Tibial artery (tissue), 4 donors: ENCODE measurements at regions not wholly inside any gene's neighbourhood (a gene's known extent, or its start where the extent isn't known, plus 50 kb on each side); places are given as distances from the start of the nearest gene placed in this dataset.

ENCODE experiments used
- DNase-seq, 2 donors: peaks; one replicate each; pipeline ENCODE4 v3.0.0-alpha.2; 2019
- H3K27ac ChIP-seq, 2 donors: fragments of 200-600 bp; sonication (generic) in 1 of 2; 1 replicate in 1 of 2; 2 replicates in 1 of 2; pipeline ENCODE4 v1.5.1; 2018 to 2019; ENCODE audit warnings: mild to moderate bottlenecking in 1 of 2
- H3K27me3 ChIP-seq, 2 donors: fragments of 200-600 bp; sonication (generic) in 1 of 2; one replicate each; pipeline versions ENCODE4 v1.5.1 to v1.6.0; 2016 to 2019
- H3K36me3 ChIP-seq, 3 donors: fragments of 200-600 bp; sonication (generic) in 2 of 3; one replicate each; pipeline ENCODE4 v1.5.1; 2016 to 2019; ENCODE audit warnings: mild to moderate bottlenecking in 2 of 3
- H3K4me1 ChIP-seq, 4 donors: fragments of 200-600 bp; sonication (generic) in 2 of 4; 1 replicate in 3 of 4; 2 replicates in 1 of 4; pipeline ENCODE4 v1.5.1; 2016 to 2019
- H3K4me3 ChIP-seq, 2 donors: fragments of 200-600 bp; sonication (generic) in 1 of 2; 1 replicate in 1 of 2; 2 replicates in 1 of 2; pipeline ENCODE4 v1.5.1; 2018 to 2019; ENCODE audit warnings: mild to moderate bottlenecking in 2 of 2
- H3K9me3 ChIP-seq, 3 donors: fragments of 200-600 bp; sonication (generic) in 1 of 3; one replicate each; pipeline ENCODE4 v1.5.1; 2016 to 2019
- CTCF ChIP-seq, 2 experiments: fragments of 200-600 bp in 1 of 2; fragments of 450-650 bp in 1 of 2; IDR thresholded peaks; one replicate each; pipeline ENCODE4 v1.5.1; 2017 to 2019; ENCODE audit warnings: antibody characterized with exemption in 2 of 2, mild to moderate bottlenecking in 1 of 2, moderate library complexity in 1 of 2
- intact Hi-C: fragments of 100-400 bp; cut with DNase I; formaldehyde crosslinking; loops from one replicate; pipeline ENCODE4 v1.15.0; 2023; ENCODE audit warnings: low total_unique reads

DNA sequence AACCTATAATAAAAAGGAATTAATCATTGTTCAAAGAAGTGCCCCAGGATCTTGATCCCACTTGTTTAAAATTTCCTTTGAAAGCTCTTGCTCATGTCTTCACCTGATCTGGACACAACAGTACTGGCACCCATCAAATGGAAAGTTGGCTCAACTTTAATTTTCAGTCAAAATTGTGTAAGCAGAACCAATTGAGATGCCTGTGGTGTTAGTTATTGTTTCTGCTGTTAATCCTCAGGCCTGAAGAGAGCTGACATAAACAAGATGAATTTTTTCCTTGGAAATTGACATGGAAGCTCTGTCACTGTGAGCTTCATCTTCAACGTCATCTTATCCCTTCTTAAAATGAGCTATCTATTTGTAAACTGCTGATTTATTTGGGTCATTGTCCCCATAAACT is 88.3 kb upstream of the TNFSF4 start:
- no peaks in the 10 kb centered on the region for H3K4me1 ChIP-seq
- TF ChIP-seq CTCF (IDR thresholded peaks at IDR 0.05), result no peak
- no peaks in the 10 kb centered on the region for H3K27me3 ChIP-seq
- no peak overlapping the region for H3K27ac ChIP-seq
- H3K9me3 ChIP-seq, result peaks cover 0 to 10% (median 0%) of the 10 kb centered on the region in 3 donors
- DNase-seq, result no peak
- no peak overlapping the region for H3K4me3 ChIP-seq
- H3K36me3 ChIP-seq, result no peaks in the 10 kb centered on the region
- intact Hi-C loops, result no loop called here

GRCh38 chr1:173295995-173296394 is 88.9 kb upstream of the TNFSF4 start:
- DNase-seq, result no peak
- intact Hi-C loops, result no loop called here
- no peak for TF ChIP-seq CTCF (IDR thresholded peaks at IDR 0.05)
- Histone ChIP-seq H3K27me3 (no peaks in the 10 kb centered on the region), H3K36me3 (no peaks in the 10 kb centered on the region), H3K9me3 (peaks cover 0 to 10% (median 0%) of the 10 kb centered on the region in 3 donors), H3K4me1 (no peaks in the 10 kb centered on the region), H3K27ac (no peak overlapping the region), H3K4me3 (no peak overlapping the region)

- Histone ChIP-seq H3K27ac (no peak overlapping the region), H3K4me1 (no peaks in the 10 kb centered on the region), H3K4me3 (no peak overlapping the region), H3K9me3 (peaks cover 0 to 4% (median 0%) of the 10 kb centered on the region in 3 donors), H3K27me3 (no peaks in the 10 kb centered on the region), H3K36me3 (no peaks in the 10 kb centered on the region)
- intact Hi-C loops, result no loop called here
- no peak for TF ChIP-seq CTCF (IDR thresholded peaks at IDR 0.05)
- DNase-seq, result no peak
Observed at GRCh38 chr1:173297798-173298391, 90.8 kb upstream of the TNFSF4 start.

GRCh38 chr1:173300061-173301044 is 93.2 kb upstream of the TNFSF4 start:
- H3K27me3 ChIP-seq, result no peaks in the 10 kb centered on the region
- intact Hi-C loops, result no loop called here
- no peak for DNase-seq
- no peaks in the 10 kb centered on the region for H3K36me3 ChIP-seq
- H3K4me3 ChIP-seq, result no peak overlapping the region
- H3K9me3 ChIP-seq, result no peaks in the 10 kb centered on the region
- TF ChIP-seq CTCF (IDR thresholded peaks at IDR 0.05), result no peak
- H3K4me1 ChIP-seq, result no peaks in the 10 kb centered on the region
- H3K27ac ChIP-seq, result no peak overlapping the region

GRCh38 chr1:173301507-173301906 is 94.4 kb upstream of the TNFSF4 start:
- no peak for DNase-seq

More at GRCh38 chr1:173301507-173301906, 94.4 kb upstream of the TNFSF4 start:
- intact Hi-C loops, result no loop called here
- no peak for TF ChIP-seq CTCF (IDR thresholded peaks at IDR 0.05)
- H3K4me3 ChIP-seq, result no peak overlapping the region
- no peaks in the 10 kb centered on the region for H3K9me3 ChIP-seq
- no peaks in the 10 kb centered on the region for H3K27me3 ChIP-seq
- H3K4me1 ChIP-seq, result no peaks in the 10 kb centered on the region
- no peak overlapping the region for H3K27ac ChIP-seq
- H3K36me3 ChIP-seq, result no peaks in the 10 kb centered on the region
